GM18951 (cell line): ENCODE measurements at regions not wholly inside any gene's neighbourhood (a gene's known extent, or its start where the extent isn't known, plus 50 kb on each side); places are given as distances from the start of the nearest gene placed in this dataset.

Source experiments
- POLR2A ChIP-seq: IDR thresholded peaks from 4 replicates; pipeline ENCODE4 v1.6.1; 2011; ENCODE audit warnings: mild to moderate bottlenecking; ENCODE audit not compliant: insufficient read length, insufficient read depth; ENCODE audit errors: extremely low read depth
- in situ Hi-C: fragments of 300-500 bp; cut with MboI; formaldehyde crosslinking; loops from one replicate; pipeline ENCODE4 v1.12.0; 2022; ENCODE audit warnings: low sequenced_read_pairs, mixed read lengths, inconsistent platforms; ENCODE audit not compliant: unreplicated experiment

DNA sequence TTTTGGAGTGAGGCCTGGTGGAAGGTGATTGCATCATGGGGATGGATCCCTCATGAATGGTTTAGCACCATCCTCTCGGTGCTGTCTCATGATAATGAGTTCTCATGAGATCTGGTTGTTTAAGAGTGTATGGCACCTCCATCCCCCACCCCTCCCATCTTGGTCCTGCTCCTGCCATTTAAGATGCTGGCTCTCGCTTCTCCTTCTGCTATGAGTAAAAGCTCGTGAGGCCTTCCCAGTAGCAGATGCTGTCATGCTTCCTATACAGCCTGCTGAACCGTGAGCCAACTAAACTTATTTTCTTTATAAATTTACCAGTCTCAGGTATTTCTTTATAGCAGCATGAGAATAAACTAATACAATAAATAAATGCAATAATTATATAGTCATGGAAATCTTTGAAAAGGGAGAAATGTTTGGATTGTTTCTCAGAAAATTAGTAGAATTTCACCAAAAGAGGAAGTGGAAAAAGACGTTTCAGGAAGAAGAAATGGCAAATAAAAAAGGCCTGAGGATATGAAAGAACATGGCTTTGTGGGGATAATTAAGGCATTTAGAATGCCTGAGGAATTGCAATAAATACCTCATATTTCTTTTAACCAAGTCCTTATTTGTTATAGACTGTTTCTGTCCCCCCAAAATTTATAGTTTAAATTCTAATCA lies 451.2 kb upstream of the ADGRL4 start:
- in situ Hi-C loops: no loop called here
- TF ChIP-seq POLR2A: no peak

DNA sequence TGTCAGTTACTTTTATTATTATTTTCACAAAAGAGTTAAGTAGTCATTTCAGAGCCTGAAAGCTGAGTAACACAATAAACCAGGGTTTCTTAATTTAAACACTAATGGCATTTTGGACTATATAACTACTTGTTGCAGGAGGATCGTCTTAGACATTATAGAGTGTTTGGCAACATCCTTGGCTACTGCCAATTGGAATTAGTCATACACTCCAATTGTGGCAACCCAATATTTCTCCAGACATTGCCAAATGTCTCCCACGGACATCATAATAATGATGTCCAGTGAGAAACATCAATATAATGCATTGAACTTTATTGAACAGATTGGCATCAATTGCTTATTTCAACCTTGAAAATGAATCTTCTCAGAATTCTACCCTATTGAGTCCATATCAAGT lies 441.9 kb upstream of the ADGRL4 start:
- TF ChIP-seq POLR2A: no peak
- in situ Hi-C loops: no loop called here

DNA sequence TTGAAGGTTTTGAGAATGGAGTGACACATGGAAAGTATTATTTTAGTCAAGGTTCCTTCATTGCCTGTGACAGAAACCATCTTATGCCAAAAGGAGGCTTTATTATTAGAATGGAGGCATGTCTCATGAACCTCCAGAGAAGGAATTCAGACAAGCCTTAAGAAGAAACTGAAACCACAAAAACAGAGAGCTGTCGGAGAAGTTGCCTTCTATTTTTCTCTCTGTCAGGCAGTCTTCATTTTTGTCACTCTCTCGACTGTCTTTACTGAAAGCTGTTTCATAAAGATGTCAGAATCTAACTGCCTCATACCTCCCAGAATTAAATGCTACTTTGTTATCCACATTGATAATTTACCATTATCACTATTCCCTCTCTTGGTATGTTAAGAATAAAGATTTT lies 434.7 kb upstream of the ADGRL4 start:
- in situ Hi-C loops: no loop called here
- TF ChIP-seq POLR2A: no peak

DNA sequence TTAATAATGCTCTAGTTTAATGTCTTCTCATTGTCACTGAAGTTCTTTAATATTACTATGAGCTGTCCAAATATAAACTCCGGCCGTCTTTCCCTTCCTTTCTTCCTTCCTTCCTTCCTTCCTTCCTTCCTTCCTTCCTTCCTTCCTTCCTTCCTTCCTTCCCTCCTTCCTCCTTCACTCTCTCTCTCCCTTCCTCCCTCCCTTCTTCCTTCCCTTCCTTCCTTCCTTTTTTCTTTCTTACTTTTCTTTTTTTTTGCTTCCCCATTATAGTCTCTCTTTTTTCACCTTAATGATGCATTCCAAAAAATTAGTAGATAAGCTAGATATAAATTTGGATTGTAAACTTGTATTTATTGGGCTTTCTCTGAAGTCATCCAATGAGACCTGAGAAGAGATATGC lies 431.0 kb upstream of the ADGRL4 start:
- TF ChIP-seq POLR2A: no peak
- in situ Hi-C loops: no loop called here

DNA sequence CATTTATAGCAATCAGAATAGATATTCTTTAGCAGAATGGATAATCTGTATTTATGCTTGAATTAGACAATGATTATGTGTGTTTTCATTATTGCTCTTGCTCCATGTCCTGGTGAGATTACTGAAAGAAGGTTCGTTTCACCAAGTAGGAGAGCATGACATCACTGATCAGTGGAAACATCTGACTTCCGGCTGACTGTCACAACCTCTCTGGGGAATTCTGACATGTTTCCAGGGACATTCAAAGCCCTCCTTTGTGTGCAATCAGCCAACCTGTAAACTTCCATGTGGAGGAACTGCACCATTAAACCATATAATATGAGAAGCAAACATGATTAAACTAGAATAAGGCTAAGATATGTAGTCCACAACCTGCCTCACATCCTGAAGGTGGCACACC lies 424.8 kb upstream of the ADGRL4 start:
- no peak for TF ChIP-seq POLR2A
- in situ Hi-C loops: no loop called here

DNA sequence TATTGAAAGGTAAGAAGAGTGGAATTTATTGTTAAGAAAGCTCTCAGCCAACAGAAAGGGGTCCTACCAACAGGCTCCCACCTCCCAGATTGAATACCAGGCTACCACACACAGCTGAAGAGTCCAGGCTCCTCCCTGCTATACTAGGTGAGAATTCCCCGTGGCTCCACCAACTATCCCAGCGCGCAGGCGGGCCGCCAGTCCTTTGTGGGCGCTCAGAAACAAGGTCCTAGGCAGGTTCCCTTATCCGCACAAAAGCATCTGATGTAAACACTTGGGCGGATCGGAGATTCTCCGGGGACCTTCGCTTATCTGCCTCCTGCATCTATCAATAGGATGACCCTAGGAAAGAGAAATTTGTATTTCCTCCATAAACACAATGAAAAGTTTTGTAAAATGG lies 423.9 kb upstream of the ADGRL4 start:
- no peak for TF ChIP-seq POLR2A
- in situ Hi-C loops: no loop called here

DNA sequence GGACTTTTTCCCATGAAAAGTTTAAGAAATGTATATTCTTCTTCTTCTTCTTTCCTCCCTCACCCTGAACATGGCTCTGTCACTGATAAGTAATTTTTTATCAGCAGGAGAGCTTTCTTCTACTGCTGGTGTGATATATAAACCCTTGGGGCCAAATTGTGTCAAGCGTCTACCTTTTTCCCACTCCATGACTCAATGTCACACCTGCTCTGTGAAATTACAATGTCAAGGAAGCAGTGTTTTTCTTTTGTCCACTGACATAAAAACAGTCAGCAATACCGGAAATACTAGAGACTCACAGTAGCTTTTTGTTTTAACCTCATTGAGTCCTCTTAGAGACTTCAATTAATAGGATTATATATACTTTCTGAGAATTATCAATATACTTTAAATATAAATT lies 416.2 kb upstream of the ADGRL4 start:
- no peak for TF ChIP-seq POLR2A
- in situ Hi-C loops: no loop called here

DNA sequence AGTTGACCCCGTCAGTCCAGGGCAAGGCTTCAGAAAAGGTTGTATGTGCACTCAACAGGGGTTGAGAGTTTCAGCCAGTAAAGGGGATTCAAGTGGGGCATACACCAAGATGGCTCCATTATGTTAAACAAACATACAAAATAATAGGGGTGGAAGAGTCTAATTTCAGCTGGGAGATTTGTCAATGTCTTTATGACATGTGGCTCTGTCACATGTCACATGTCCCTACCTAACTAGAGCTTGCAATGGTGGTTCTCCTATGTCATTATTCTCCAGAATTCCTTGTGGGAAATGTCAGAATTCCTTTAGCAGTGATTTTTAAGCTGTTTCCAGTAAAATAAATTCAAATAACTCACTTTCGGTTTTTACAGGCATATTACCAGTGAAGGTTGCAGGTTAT lies 392.0 kb upstream of the ADGRL4 start:
- no peak for TF ChIP-seq POLR2A
- in situ Hi-C loops: no loop called here

DNA sequence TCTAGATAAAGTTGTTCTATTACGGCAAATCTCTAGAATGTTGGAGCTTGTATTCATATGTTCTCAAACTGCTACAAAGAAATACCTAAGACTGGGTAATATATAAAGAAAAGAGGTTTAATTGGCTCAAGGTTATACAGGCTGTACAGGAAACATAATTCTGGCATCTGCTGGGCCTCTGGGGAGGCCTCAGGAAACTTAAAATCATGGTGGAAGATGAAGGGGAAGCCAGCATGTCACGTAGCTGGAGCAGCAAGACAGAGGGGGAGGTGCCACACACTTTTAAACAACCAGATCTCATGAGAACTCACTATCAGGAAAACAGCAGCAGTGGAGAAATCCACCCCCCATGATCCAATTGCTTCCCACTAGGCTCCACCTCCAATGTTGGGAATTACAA lies 390.4 kb upstream of the ADGRL4 start:
- in situ Hi-C loops: no loop called here
- no peak for TF ChIP-seq POLR2A

DNA sequence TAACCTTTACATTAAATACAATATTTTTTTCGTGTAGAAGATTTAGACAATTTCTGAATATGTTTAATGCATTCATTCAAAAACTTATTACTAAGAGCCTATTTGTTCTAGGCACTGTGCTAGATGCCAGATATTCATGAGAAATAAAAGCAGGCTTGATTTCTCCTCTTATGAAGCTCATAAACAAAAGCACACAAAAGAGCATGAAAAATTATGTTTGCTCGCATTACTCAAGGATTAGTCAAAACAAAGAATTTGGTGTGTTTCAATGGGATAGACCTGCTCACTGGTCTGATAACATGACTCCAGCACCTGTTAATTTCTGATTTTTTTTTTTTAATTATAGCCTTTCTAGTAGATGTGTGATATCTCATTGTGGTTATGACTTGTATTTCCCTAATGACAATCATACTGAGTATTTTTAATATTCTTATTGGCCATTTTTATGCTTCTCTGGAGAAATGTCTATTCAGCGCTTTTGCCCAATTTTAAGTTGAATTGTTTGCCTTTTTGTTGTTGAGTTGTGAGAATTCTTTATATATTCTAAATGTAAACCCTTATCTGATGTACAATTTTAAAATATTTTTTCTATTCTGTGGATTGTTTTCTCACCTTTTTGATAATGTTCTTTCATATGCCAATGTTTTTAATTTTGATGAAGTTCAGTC lies 382.3 kb upstream of the ADGRL4 start:
- TF ChIP-seq POLR2A: no peak
- in situ Hi-C loops: no loop called here

DNA sequence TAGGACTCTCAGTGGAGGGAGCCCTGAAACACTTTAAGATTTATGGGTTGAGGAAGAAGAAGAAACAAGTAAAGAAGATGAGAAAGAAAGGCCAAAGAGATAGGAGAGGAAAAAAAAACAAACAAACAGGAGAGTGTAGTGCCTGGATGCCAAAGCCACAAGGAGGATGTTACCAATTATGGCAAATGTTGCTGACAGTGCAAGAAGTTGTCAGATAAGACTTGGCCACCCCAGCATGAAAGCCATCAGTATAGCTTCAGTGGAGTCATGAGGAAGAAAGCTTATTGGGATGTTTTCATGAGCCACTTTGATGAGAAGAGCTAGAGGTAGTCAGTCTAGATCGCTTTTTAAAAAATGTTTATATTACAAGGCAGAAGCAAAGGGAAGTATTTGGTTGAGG lies 380.2 kb upstream of the ADGRL4 start:
- no peak for TF ChIP-seq POLR2A
- in situ Hi-C loops: no loop called here

DNA sequence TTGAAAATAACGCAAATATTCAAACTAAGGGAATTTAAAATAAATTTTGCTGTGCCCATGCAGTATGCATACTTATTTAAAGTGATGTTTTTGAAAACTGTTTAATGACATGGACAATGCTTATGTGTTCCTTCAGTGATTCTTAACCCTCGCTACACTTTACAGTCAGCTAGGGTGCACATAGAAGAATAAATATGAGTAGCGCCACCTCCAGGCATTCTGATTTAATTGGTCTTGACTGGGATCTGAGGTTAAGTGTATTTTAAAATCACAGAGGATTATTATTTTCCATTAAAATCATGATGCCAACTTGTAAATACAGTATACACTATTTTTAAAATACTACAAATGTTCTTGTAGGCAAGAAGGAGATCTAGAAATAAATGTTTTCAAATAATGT lies 373.5 kb upstream of the ADGRL4 start:
- no peak for TF ChIP-seq POLR2A
- in situ Hi-C loops: no loop called here

DNA sequence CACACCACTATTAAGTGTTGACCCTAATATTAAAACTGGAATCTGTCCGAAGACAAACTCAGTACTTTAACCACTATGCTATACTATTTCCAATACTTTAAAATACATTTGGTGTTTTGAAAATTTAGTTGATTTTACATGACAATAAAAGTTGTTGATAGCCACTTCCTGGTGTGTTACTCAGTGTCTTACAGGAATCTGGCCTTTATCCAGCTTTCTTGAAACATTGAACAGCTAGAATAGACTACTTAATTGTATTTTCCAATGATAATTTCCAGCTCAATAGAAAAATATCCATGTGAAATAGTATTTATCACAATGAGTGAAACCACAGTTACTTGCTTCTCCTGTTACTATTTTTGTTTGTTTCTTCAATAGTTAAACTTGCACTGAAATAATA lies 369.6 kb upstream of the ADGRL4 start:
- in situ Hi-C loops: no loop called here

DNA sequence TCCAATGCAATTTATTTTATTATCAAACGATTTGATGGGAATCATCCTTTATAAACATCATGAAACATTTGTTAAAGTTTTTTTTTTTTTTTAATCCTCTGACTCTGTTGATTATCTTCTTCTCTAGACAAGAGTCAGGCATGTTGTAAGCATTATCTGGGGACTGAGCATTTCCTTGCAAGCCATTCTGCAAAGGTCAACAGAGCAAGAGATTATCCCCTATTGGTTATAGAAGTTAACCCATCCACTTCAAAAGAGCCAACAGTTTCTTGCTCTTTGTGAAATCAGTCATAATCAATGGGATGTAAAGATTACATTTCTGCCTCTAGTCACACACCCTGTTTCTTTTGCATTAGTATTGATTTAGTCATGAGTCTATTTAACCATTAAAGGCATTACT lies 368.8 kb upstream of the ADGRL4 start:
- TF ChIP-seq POLR2A: no peak
- in situ Hi-C loops: no loop called here

More for the DNA sequence above, 369.6 kb upstream of the ADGRL4 start:
- no peak for TF ChIP-seq POLR2A
